ENCODE measurements at regions not wholly inside any gene's neighbourhood (a gene's known extent, or its start where the extent isn't known, plus 50 kb on each side); places are given as distances from the start of the nearest gene placed in this dataset.

DNA sequence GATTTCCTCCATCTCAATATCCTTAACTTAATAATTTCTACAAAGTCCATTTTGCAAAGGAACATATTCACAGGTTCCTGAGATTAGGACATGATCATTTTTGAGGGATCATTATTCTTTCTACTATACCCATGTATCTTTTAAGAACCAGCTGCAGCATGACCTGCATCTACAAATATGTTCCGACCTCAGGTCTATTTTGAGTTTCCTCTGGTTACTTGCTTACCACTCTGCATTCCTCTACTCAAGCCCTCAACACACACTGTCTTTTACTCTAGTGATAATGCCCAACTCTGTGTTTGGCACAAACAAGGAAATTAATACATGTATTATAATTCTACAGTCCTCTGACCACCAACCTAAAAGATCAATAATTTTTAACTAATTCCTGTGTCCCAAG is 386.1 kb downstream of the DNAH5 start:
- no peaks in the 10 kb centered on the region for H3K9me3 ChIP-seq
- TF ChIP-seq POLR2A (IDR thresholded peaks at IDR 0.05) (no peak), CTCF (IDR thresholded peaks at IDR 0.05) (no peak)
- H3K27ac ChIP-seq = no peak overlapping the region
- H3K4me1 ChIP-seq = no peaks in the 10 kb centered on the region
- no peaks in the 10 kb centered on the region for H3K36me3 ChIP-seq (replicated peaks in 1 of 2; ENCODE audit: insufficient read depth in 1 of 2, low read depth in 2 of 2)
- intact Hi-C loops (cut with DNase I) = no loop called here
- H3K27me3 ChIP-seq = no peaks in the 10 kb centered on the region
- no peak overlapping the region for H3K4me3 ChIP-seq
- DNase-seq = no peak
- 50 to 62% methylated on average over 1 of the region's 1 CpG for WGBS, 2 donors
- no peak for ATAC-seq

DNA sequence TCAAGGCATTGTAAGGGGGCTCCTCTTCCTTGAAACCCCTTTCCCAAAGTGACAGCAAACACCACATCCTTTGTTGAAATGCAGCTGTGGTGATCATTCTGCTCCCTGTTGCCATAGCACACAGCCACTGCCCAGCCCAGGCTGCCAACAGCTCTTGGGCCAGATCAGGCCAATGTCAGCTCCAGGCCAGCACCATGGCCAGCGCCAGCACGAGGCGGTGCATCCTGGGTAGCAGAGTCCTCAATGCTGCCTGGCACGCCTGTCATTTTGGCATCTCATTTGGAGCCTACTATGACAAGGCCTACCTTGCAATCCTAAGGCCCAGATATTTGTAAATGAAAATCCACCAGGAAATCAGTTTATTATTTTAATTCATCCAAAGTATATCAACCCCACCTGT is 390.6 kb downstream of the DNAH5 start:
- no peaks in the 10 kb centered on the region for H3K9me3 ChIP-seq
- H3K27ac ChIP-seq = no peak overlapping the region
- intact Hi-C loops (cut with DNase I) = no loop called here
- no peaks in the 10 kb centered on the region for H3K27me3 ChIP-seq
- no peak for TF ChIP-seq POLR2A (IDR thresholded peaks at IDR 0.05)
- no peak for TF ChIP-seq CTCF (IDR thresholded peaks at IDR 0.05)
- H3K4me3 ChIP-seq = no peak overlapping the region
- no peak for DNase-seq
- 20 to 24% methylated on average over 4 of the region's 4 CpGs for WGBS, 2 donors
- ATAC-seq = no peak
- no peaks in the 10 kb centered on the region for H3K4me1 ChIP-seq
- no peaks in the 10 kb centered on the region for H3K36me3 ChIP-seq (replicated peaks in 1 of 2; ENCODE audit: insufficient read depth in 1 of 2, low read depth in 2 of 2)

DNA sequence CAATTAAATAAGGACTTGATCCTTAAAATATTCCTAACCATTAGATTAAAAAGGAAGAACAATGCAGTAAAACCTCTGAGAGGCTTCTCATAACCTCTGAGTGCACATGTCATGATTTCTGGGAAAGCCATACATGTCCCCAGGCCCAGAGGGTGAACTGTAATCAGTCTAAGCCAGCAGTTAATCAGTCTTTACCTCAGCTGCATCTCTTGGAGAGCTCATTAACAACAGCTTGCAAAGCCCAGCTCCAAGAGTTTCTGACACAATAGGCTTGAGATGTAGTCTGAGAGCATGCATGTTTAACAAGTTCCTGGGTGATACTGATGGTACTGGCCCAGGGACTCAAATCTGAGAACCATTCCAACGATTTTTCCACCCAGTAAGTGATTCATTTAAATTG is 392.1 kb downstream of the DNAH5 start:
- Histone ChIP-seq H3K27ac (no peak overlapping the region), H3K4me1 (no peaks in the 10 kb centered on the region), H3K9me3 (no peaks in the 10 kb centered on the region), H3K36me3 (replicated peaks in 1 of 2; ENCODE audit: insufficient read depth in 1 of 2, low read depth in 2 of 2) (no peaks in the 10 kb centered on the region), H3K27me3 (no peaks in the 10 kb centered on the region), H3K4me3 (no peak overlapping the region)
- no peak for ATAC-seq
- DNase-seq = no peak
- no peak for TF ChIP-seq POLR2A (IDR thresholded peaks at IDR 0.05)
- TF ChIP-seq CTCF (IDR thresholded peaks at IDR 0.05) = no peak
- 22 to 50% methylated on average over 1 of the region's 1 CpG for WGBS, 2 donors
- intact Hi-C loops (cut with DNase I) = no loop called here

DNA sequence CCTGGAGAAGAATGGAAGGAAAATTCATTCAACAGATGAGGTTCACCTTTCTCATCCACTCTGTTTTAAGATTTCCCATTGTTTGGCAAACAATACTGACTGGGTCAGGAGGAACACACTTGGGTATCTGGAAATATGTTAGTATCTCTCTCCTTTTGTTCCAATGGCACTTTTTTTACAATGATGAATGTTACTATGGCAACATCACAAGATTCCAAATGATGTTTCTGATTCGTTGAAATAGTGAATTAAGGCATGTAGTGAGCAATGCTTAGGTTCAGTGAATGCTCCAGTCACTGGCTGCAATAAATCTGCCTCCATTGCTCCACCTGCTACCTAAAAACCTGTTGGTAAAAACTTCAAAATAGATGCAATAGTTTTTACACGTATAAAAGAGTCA is 392.8 kb downstream of the DNAH5 start:
- Histone ChIP-seq H3K9me3 (no peaks in the 10 kb centered on the region), H3K27me3 (no peaks in the 10 kb centered on the region), H3K27ac (no peak overlapping the region), H3K36me3 (replicated peaks in 1 of 2; ENCODE audit: insufficient read depth in 1 of 2, low read depth in 2 of 2) (no peaks in the 10 kb centered on the region), H3K4me3 (no peak overlapping the region), H3K4me1 (no peaks in the 10 kb centered on the region)
- TF ChIP-seq CTCF (IDR thresholded peaks at IDR 0.05) (no peak), POLR2A (IDR thresholded peaks at IDR 0.05) (no peak)
- ATAC-seq = no peak
- WGBS, 2 donors = 34 to 36% methylated on average over 2 of the region's 2 CpGs
- no peak for DNase-seq
- intact Hi-C loops (cut with DNase I) = no loop called here

- H3K4me3 ChIP-seq = no peak overlapping the region
- H3K9me3 ChIP-seq = no peaks in the 10 kb centered on the region
- ATAC-seq (no peak), DNase-seq (no peak)
- TF ChIP-seq POLR2A (IDR thresholded peaks at IDR 0.05) = no peak
- TF ChIP-seq CTCF (IDR thresholded peaks at IDR 0.05) = no peak
- H3K27me3 ChIP-seq = no peaks in the 10 kb centered on the region
- H3K27ac ChIP-seq = no peak overlapping the region
- H3K4me1 ChIP-seq = no peaks in the 10 kb centered on the region
- WGBS, 2 donors = 60 to 64% methylated on average over 2 of the region's 2 CpGs
- H3K36me3 ChIP-seq (replicated peaks in 1 of 2; ENCODE audit: insufficient read depth in 1 of 2, low read depth in 2 of 2) = no peaks in the 10 kb centered on the region
- intact Hi-C loops (cut with DNase I) = no loop called here
These were observed 404.2 kb downstream of the DNAH5 start for GRCh38 chr5:13540168-13540750.

Measured in body of pancreas (tissue), 4 donors.